SKM-1 treated with dmso at 0.1 percent for 144 hours (cell line): ENCODE measurements at regions not wholly inside any gene's neighbourhood (a gene's known extent, or its start where the extent isn't known, plus 50 kb on each side); places are given as distances from the start of the nearest gene placed in this dataset.

Source experiments
- DNase-seq: peaks from one replicate; lab custom pipeline; 2025; ENCODE audit not compliant: unreplicated experiment; lab: John Stamatoyannopoulos, UW

- DNase-seq: no peak
Measured at GRCh38 chr2:7209757-7210555, 292.7 kb downstream of the RNF144A start.

GRCh38 chr2:7210712-7211111 lies 293.5 kb downstream of the RNF144A start:
- DNase-seq: no peak

GRCh38 chr2:7225848-7226247 lies 308.6 kb downstream of the RNF144A start:
- no peak for DNase-seq

- no peak for DNase-seq
Measured at GRCh38 chr2:7226501-7226900, 309.3 kb downstream of the RNF144A start.

GRCh38 chr2:7233126-7233525 lies 315.9 kb downstream of the RNF144A start:
- DNase-seq: no peak

GRCh38 chr2:7237466-7237865 lies 320.3 kb downstream of the RNF144A start:
- DNase-seq: no peak

- no peak for DNase-seq
Measured at GRCh38 chr2:7239078-7239477, 321.9 kb downstream of the RNF144A start.

- no peak for DNase-seq
Measured at GRCh38 chr2:7241041-7241745, 324.0 kb downstream of the RNF144A start.

- DNase-seq: peak; percentile 44
Measured at GRCh38 chr2:7242189-7242867, 325.1 kb downstream of the RNF144A start.

- peak; percentile 71 for DNase-seq
Measured at GRCh38 chr2:7243276-7243675, 326.1 kb downstream of the RNF144A start.

GRCh38 chr2:7256377-7256776 lies 339.2 kb downstream of the RNF144A start:
- no peak for DNase-seq

- no peak for DNase-seq
Measured at GRCh38 chr2:7262727-7263126, 345.5 kb downstream of the RNF144A start.

- no peak for DNase-seq
Measured at GRCh38 chr2:7264791-7265190, 347.6 kb downstream of the RNF144A start.

- no peak for DNase-seq
Measured at GRCh38 chr2:7265286-7265685, 348.1 kb downstream of the RNF144A start.

GRCh38 chr2:7269106-7269643 lies 352.0 kb downstream of the RNF144A start:
- DNase-seq: no peak

- no peak for DNase-seq
Measured at GRCh38 chr2:7270011-7270431, 352.8 kb downstream of the RNF144A start.

- DNase-seq: no peak
Measured at GRCh38 chr2:7272210-7272609, 355.0 kb downstream of the RNF144A start.

GRCh38 chr2:7278984-7279383 lies 361.8 kb downstream of the RNF144A start:
- DNase-seq: no peak

GRCh38 chr2:7279421-7279949 lies 362.3 kb downstream of the RNF144A start:
- no peak for DNase-seq

- no peak for DNase-seq
Measured at GRCh38 chr2:7280790-7281189, 363.6 kb downstream of the RNF144A start.
